ENCODE measurements at regions not wholly inside any gene's neighbourhood (a gene's known extent, or its start where the extent isn't known, plus 50 kb on each side); places are given as distances from the start of the nearest gene placed in this dataset.

GRCh38 chr1:170288155-170288554, 142.4 kb downstream of the NTMT2 start:
- H3K27me3 ChIP-seq (replicated peaks in 1 of 4; ENCODE audit: control insufficient read depth in 3 of 4, extremely low read depth in 1 of 4, insufficient read depth in 3 of 4, low read length in 3 of 4): no peaks in the 10 kb centered on the region
- no peak overlapping the region for H3K14ac ChIP-seq (ENCODE audit: insufficient read length)
- H3K23ac ChIP-seq (ENCODE audit: insufficient read length): no peak overlapping the region
- DNase-seq (ENCODE audit: low read depth in 1 of 2, low spot score in 2 of 2): no peak
- no peak overlapping the region for H3K4me3 ChIP-seq (ENCODE audit: extremely low read depth in 1 of 4, insufficient read depth in 2 of 4, low read depth in 3 of 4, low read length in 4 of 4)
- H3K27ac ChIP-seq (ENCODE audit: low read depth, low read length): no peak overlapping the region
- POLR2A ChIA-PET (ENCODE audit: partially characterized antibody): no interaction called here
- no peak overlapping the region for H4K91ac ChIP-seq (replicated peaks; ENCODE audit: insufficient read length, low read length)
- no peak overlapping the region for H2AK5ac ChIP-seq (ENCODE audit: low read depth, low read length)
- no peaks in the 10 kb centered on the region for H3K4me1 ChIP-seq (replicated peaks in 1 of 4; ENCODE audit: control insufficient read depth in 3 of 4, insufficient read depth in 4 of 4, low read length in 3 of 4)
- no peak overlapping the region for H2BK120ac ChIP-seq (replicated peaks; ENCODE audit: low read depth, low read length)
- WGBS, 2 experiments (ENCODE audit: extremely low coverage in 1 of 2, insufficient coverage in 1 of 2, insufficient read length in 1 of 2, insufficient replicate concordance in 2 of 2, low coverage in 1 of 2, low lambda C conversion rate in 2 of 2, missing lambda C conversion rate in 1 of 2): 93% methylated on average over 3 of the region's 3 CpGs; no CpG with 5 or more reads in 1 of the 2 experiments
- H2AFZ ChIP-seq (ENCODE audit: low read length): no peak overlapping the region
- no peak overlapping the region for H2BK5ac ChIP-seq (ENCODE audit: low read depth, low read length)
- H3K9me3 ChIP-seq (ENCODE audit: insufficient read depth in 2 of 2, low read depth in 1 of 2, low read length in 1 of 2): no peaks in the 10 kb centered on the region
- H3K4me2 ChIP-seq (ENCODE audit: insufficient read depth in 1 of 2, low read depth in 2 of 2, low read length in 2 of 2): no peak overlapping the region
- H3K36me3 ChIP-seq (ENCODE audit: control insufficient read depth in 2 of 4, insufficient read depth in 4 of 4, low read length in 3 of 4): no peaks in the 10 kb centered on the region
- FAIRE-seq: no peak
- no peaks in the 10 kb centered on the region for H4K20me1 ChIP-seq (replicated peaks in 1 of 2; ENCODE audit: control insufficient read depth in 1 of 2, insufficient read depth in 2 of 2, low read length in 2 of 2)
- H2BK12ac ChIP-seq (ENCODE audit: low read depth, low read length): no peak overlapping the region
- no peak overlapping the region for H4K5ac ChIP-seq (ENCODE audit: insufficient read length, low read depth, low read length)
- H3K18ac ChIP-seq (ENCODE audit: extremely low read depth, low read length): no peak overlapping the region
- no peak overlapping the region for H3K4ac ChIP-seq (replicated peaks; ENCODE audit: insufficient read length, low read depth, low read length)
- H4K8ac ChIP-seq (ENCODE audit: extremely low read depth, insufficient read depth, low read length): no peak overlapping the region
- H2BK20ac ChIP-seq (ENCODE audit: low read length): no peak overlapping the region
- H3K9ac ChIP-seq (replicated peaks in 1 of 4; ENCODE audit: extremely low read depth in 1 of 4, low read depth in 3 of 4, low read length in 3 of 4): no peak overlapping the region
- CTCF ChIA-PET (ENCODE audit: partially characterized antibody): interaction anchor here (1.1 kb wide), 1 partner anchor 11 kb away, joined by 3 read pairs; no protein-coding TSS in a partner anchor
- no peak overlapping the region for H2BK15ac ChIP-seq (ENCODE audit: low read length)
- no peaks in the 10 kb centered on the region for H3K79me1 ChIP-seq (ENCODE audit: low read depth, low read length)
- H3K23me2 ChIP-seq (ENCODE audit: low read depth, low read length): no peaks in the 10 kb centered on the region
- H3K56ac ChIP-seq (replicated peaks; ENCODE audit: insufficient read length, low read depth, low read length): no peak overlapping the region
- H3K79me2 ChIP-seq (ENCODE audit: control insufficient read depth in 1 of 2, insufficient read depth in 2 of 2, low read length in 2 of 2): no peaks in the 10 kb centered on the region
- TF ChIP-seq TCF12 (IDR thresholded peaks at IDR 0.05; ENCODE audit: low read depth, low read length) (no peak), TEAD4 (IDR thresholded peaks at IDR 0.05; ENCODE audit: low read depth, low read length) (no peak), JUN (IDR thresholded peaks at IDR 0.05; ENCODE audit: low read depth, low read length) (no peak), NANOG (IDR thresholded peaks at IDR 0.05; ENCODE audit: insufficient read depth, low read depth, low read length, poor library complexity, severe bottlenecking) (no peak), JUND (IDR thresholded peaks at IDR 0.05; ENCODE audit: low read length) (no peak), HDAC2 (IDR thresholded peaks at IDR 0.05; ENCODE audit: borderline replicate concordance in 1 of 2, low read depth in 2 of 2, low read length in 2 of 2) (no peak), SP1 (IDR thresholded peaks at IDR 0.05; ENCODE audit: low read depth, low read length) (no peak), TAF7 (optimal IDR thresholded peaks at IDR 0.05; ENCODE audit: borderline replicate concordance, low read depth, low read length) (no peak), EP300 (IDR thresholded peaks at IDR 0.05; ENCODE audit: borderline replicate concordance in 1 of 2, low read depth in 2 of 2, low read length in 2 of 2) (no peak), POU5F1 (IDR thresholded peaks at IDR 0.05; ENCODE audit: low read depth, low read length) (no peak), SUZ12 (IDR thresholded peaks at IDR 0.05; ENCODE audit: low read length) (no peak), EGR1 (IDR thresholded peaks at IDR 0.05; ENCODE audit: borderline replicate concordance, low read depth, low read length) (no peak), POLR2AphosphoS5 (IDR thresholded peaks at IDR 0.05; ENCODE audit: low read depth, low read length) (no peak), SAP30 (IDR thresholded peaks at IDR 0.05; ENCODE audit: insufficient read depth, insufficient replicate concordance, low read length) (no peak), SIX5 (IDR thresholded peaks at IDR 0.05; ENCODE audit: low read depth, low read length) (no peak)

Measured in H1 (cell line).